Stimulated activated naive CD8-positive, alpha-beta T cell treated with anti-CD3 and anti-CD28 coated beads, Interleukin-15, amount 100 ng/mL, for 72 hours (primary cell): ENCODE measurements at regions not wholly inside any gene's neighbourhood (a gene's known extent, or its start where the extent isn't known, plus 50 kb on each side); places are given as distances from the start of the nearest gene placed in this dataset.

Experiments
- ATAC-seq: fragments of 150-1000 bp; cut with Tn5 transposase; 2 replicates; pipeline ENCODE4 v1.10.0; 2021; ENCODE audit warnings: mild to moderate bottlenecking, moderate library complexity
- DNase-seq, 2 donors: peaks; one replicate each; pipeline ENCODE4 v3.0.0; 2021 to 2022
- H3K27ac Mint-ChIP-seq, 2 donors: one replicate each; pipeline ENCODE4 v1.8.0; 2022; ENCODE audit warnings: mild to moderate bottlenecking in 2 of 2, mixed read lengths in 2 of 2, moderate library complexity in 2 of 2
- H3K27me3 Mint-ChIP-seq: one replicate; pipeline ENCODE4 v1.8.0; 2022; ENCODE audit warnings: mixed read lengths
- H3K4me1 Mint-ChIP-seq: one replicate; pipeline ENCODE4 v1.8.0; 2022; ENCODE audit warnings: mild to moderate bottlenecking, mixed read lengths
- H3K4me3 Mint-ChIP-seq, 2 donors: one replicate each; pipeline ENCODE4 v1.8.0; 2022; ENCODE audit warnings: mild to moderate bottlenecking in 2 of 2, mixed read lengths in 2 of 2, moderate library complexity in 1 of 2
- H3K9me3 Mint-ChIP-seq, 2 donors: one replicate each; pipeline ENCODE4 v1.8.0; 2022; ENCODE audit warnings: mixed read lengths in 2 of 2

- no peaks in the 10 kb centered on the region for H3K4me1 Mint-ChIP-seq
- no peak overlapping the region for H3K4me3 Mint-ChIP-seq
- H3K27ac Mint-ChIP-seq, result no peak overlapping the region
- peaks cover 85% of the 10 kb centered on the region for H3K27me3 Mint-ChIP-seq
- no peak for DNase-seq
- no peaks in the 10 kb centered on the region for H3K9me3 Mint-ChIP-seq
- no peak for ATAC-seq
Observed at GRCh38 chr1:34371829-34372532, 195.3 kb downstream of the C1orf94 start.

- no peak for ATAC-seq
- Mint-ChIP-seq H3K9me3 (no peaks in the 10 kb centered on the region), H3K4me1 (no peaks in the 10 kb centered on the region)
Observed at GRCh38 chr1:34372891-34373290, 196.2 kb downstream of the C1orf94 start.

GRCh38 chr1:34373912-34374311 is 197.2 kb downstream of the C1orf94 start:
- no peaks in the 10 kb centered on the region for H3K4me1 Mint-ChIP-seq

More at GRCh38 chr1:34372891-34373290, 196.2 kb downstream of the C1orf94 start:
- no peak overlapping the region for H3K27ac Mint-ChIP-seq
- DNase-seq, result no peak
- no peak overlapping the region for H3K4me3 Mint-ChIP-seq
- H3K27me3 Mint-ChIP-seq, result peaks cover 87% of the 10 kb centered on the region

GRCh38 chr1:34376531-34376930 is 199.8 kb downstream of the C1orf94 start:
- Mint-ChIP-seq H3K9me3 (no peaks in the 10 kb centered on the region), H3K4me1 (no peaks in the 10 kb centered on the region), H3K4me3 (no peak overlapping the region), H3K27ac (no peak overlapping the region), H3K27me3 (peaks cover 91% of the 10 kb centered on the region)
- no peak for ATAC-seq
- DNase-seq, result no peak

More at GRCh38 chr1:34373912-34374311, 197.2 kb downstream of the C1orf94 start:
- H3K9me3 Mint-ChIP-seq, result no peaks in the 10 kb centered on the region
- H3K27ac Mint-ChIP-seq, result no peak overlapping the region
- ATAC-seq, result no peak
- DNase-seq, result no peak
- peaks cover 87% of the 10 kb centered on the region for H3K27me3 Mint-ChIP-seq
- no peak overlapping the region for H3K4me3 Mint-ChIP-seq

- Mint-ChIP-seq H3K9me3 (no peaks in the 10 kb centered on the region), H3K27me3 (peaks cover 71% of the 10 kb centered on the region), H3K27ac (no peak overlapping the region), H3K4me3 (no peak overlapping the region), H3K4me1 (no peaks in the 10 kb centered on the region)
- DNase-seq (no peak), ATAC-seq (no peak)
Observed at GRCh38 chr1:34378968-34379856, 202.5 kb downstream of the C1orf94 start.

- Mint-ChIP-seq H3K9me3 (no peaks in the 10 kb centered on the region), H3K4me1 (no peaks in the 10 kb centered on the region), H3K4me3 (no peak overlapping the region), H3K27ac (no peak overlapping the region), H3K27me3 (peaks cover 71% of the 10 kb centered on the region)
- DNase-seq (no peak), ATAC-seq (no peak)
Observed at GRCh38 chr1:34379911-34380310, 203.2 kb downstream of the C1orf94 start.

- Mint-ChIP-seq H3K4me3 (no peak overlapping the region), H3K9me3 (no peaks in the 10 kb centered on the region), H3K27ac (no peak overlapping the region), H3K4me1 (no peaks in the 10 kb centered on the region), H3K27me3 (peaks cover 72% of the 10 kb centered on the region)
- ATAC-seq (no peak), DNase-seq (no peak)
Observed at GRCh38 chr1:34380526-34381124, 203.9 kb downstream of the C1orf94 start.

GRCh38 chr1:34389974-34390373 is 213.3 kb downstream of the C1orf94 start:
- ATAC-seq, result no peak
- Mint-ChIP-seq H3K9me3 (peaks cover 5 to 23% of the 10 kb centered on the region in 2 donors), H3K4me3 (no peak overlapping the region), H3K4me1 (no peaks in the 10 kb centered on the region), H3K27me3 (peaks cover 20% of the 10 kb centered on the region), H3K27ac (no peak overlapping the region)
- DNase-seq, result no peak

GRCh38 chr1:34396042-34396441 is 219.3 kb downstream of the C1orf94 start:
- H3K9me3 Mint-ChIP-seq, result peaks cover 0 to 5% of the 10 kb centered on the region in 2 donors
- H3K4me1 Mint-ChIP-seq, result no peaks in the 10 kb centered on the region
- H3K4me3 Mint-ChIP-seq, result no peak overlapping the region
- ATAC-seq (no peak), DNase-seq (no peak)
- peaks cover 23% of the 10 kb centered on the region for H3K27me3 Mint-ChIP-seq
- H3K27ac Mint-ChIP-seq, result no peak overlapping the region

- ATAC-seq (no peak), DNase-seq (no peak)
- no peak overlapping the region for H3K4me3 Mint-ChIP-seq
- H3K27me3 Mint-ChIP-seq, result peaks cover 11% of the 10 kb centered on the region
- no peaks in the 10 kb centered on the region for H3K9me3 Mint-ChIP-seq
- H3K4me1 Mint-ChIP-seq, result no peaks in the 10 kb centered on the region
- no peak overlapping the region for H3K27ac Mint-ChIP-seq
Observed at GRCh38 chr1:34398241-34398915, 221.7 kb downstream of the C1orf94 start.

- Mint-ChIP-seq H3K9me3 (peaks cover 0 to under 1% of the 10 kb centered on the region in 2 donors), H3K27me3 (peaks cover 11% of the 10 kb centered on the region), H3K4me3 (no peak overlapping the region), H3K4me1 (no peaks in the 10 kb centered on the region), H3K27ac (no peak overlapping the region)
- no peak for DNase-seq
- ATAC-seq, result no peak
Observed at GRCh38 chr1:34398916-34399275, 222.2 kb downstream of the C1orf94 start.

GRCh38 chr1:34400675-34401074 is 224.0 kb downstream of the C1orf94 start:
- no peaks in the 10 kb centered on the region for H3K4me1 Mint-ChIP-seq
- peaks cover 11% of the 10 kb centered on the region for H3K27me3 Mint-ChIP-seq
- DNase-seq (no peak), ATAC-seq (no peak)
- H3K4me3 Mint-ChIP-seq, result no peak overlapping the region
- H3K27ac Mint-ChIP-seq, result no peak overlapping the region
- H3K9me3 Mint-ChIP-seq, result peaks cover 7 to 9% of the 10 kb centered on the region in 2 donors

GRCh38 chr1:34403156-34403555 is 226.4 kb downstream of the C1orf94 start:
- peaks cover 7 to 9% of the 10 kb centered on the region in 2 donors for H3K9me3 Mint-ChIP-seq
- ATAC-seq, result no peak

GRCh38 chr1:34404804-34405203 is 228.1 kb downstream of the C1orf94 start:
- no peak for DNase-seq
- Mint-ChIP-seq H3K27ac (no peak overlapping the region), H3K4me3 (no peak overlapping the region), H3K27me3 (peaks cover 11% of the 10 kb centered on the region), H3K9me3 (peaks cover 7 to 9% of the 10 kb centered on the region in 2 donors), H3K4me1 (no peaks in the 10 kb centered on the region)
- no peak for ATAC-seq

More at GRCh38 chr1:34403156-34403555, 226.4 kb downstream of the C1orf94 start:
- Mint-ChIP-seq H3K4me3 (no peak overlapping the region), H3K4me1 (no peaks in the 10 kb centered on the region), H3K27ac (no peak overlapping the region), H3K27me3 (peaks cover 13% of the 10 kb centered on the region)
- no peak for DNase-seq

- Mint-ChIP-seq H3K27me3 (peaks cover 11% of the 10 kb centered on the region), H3K9me3 (peaks cover 7 to 9% of the 10 kb centered on the region in 2 donors), H3K4me3 (no peak overlapping the region), H3K27ac (peak overlapping the region in 1 of 2 donors; percentile 55), H3K4me1 (no peaks in the 10 kb centered on the region)
- ATAC-seq (no peak), DNase-seq (no peak)
Observed at GRCh38 chr1:34405266-34405959, 228.7 kb downstream of the C1orf94 start.
